IMR-90 (cell line): ENCODE measurements at regions not wholly inside any gene's neighbourhood (a gene's known extent, or its start where the extent isn't known, plus 50 kb on each side); places are given as distances from the start of the nearest gene placed in this dataset.

Experiments used
- BHLHE40 ChIP-seq: fragments of 150-350 bp; IDR thresholded peaks from 2 replicates; pipeline ENCODE4 v1.6.1; 2016; ENCODE audit warnings: mild to moderate bottlenecking, low read depth, low read length
- CTCF ChIP-seq: conservative IDR thresholded peaks from 2 replicates; pipeline ENCODE4 v1.5.1; 2012; ENCODE audit warnings: mild to moderate bottlenecking, low read depth, low read length, improper control_type of control experiment
- MAZ ChIP-seq: IDR thresholded peaks from 2 replicates; pipeline ENCODE4 v1.6.1; 2012; ENCODE audit warnings: low read depth, mild to moderate bottlenecking, low read length, improper control_type of control experiment, moderate library complexity, borderline replicate concordance
- MXI1 ChIP-seq: IDR thresholded peaks from 2 replicates; pipeline ENCODE4 v1.6.1; 2012; ENCODE audit warnings: low read depth, mild to moderate bottlenecking, low read length, moderate library complexity, borderline replicate concordance
- POLR2A ChIP-seq: IDR thresholded peaks from 2 replicates; pipeline ENCODE4 v1.6.1; 2012; ENCODE audit warnings: mild to moderate bottlenecking, low read depth, low read length
- RAD21 ChIP-seq: IDR thresholded peaks from 2 replicates; pipeline ENCODE4 v1.6.1; 2012; ENCODE audit warnings: low read length, improper control_type of control experiment

DNA sequence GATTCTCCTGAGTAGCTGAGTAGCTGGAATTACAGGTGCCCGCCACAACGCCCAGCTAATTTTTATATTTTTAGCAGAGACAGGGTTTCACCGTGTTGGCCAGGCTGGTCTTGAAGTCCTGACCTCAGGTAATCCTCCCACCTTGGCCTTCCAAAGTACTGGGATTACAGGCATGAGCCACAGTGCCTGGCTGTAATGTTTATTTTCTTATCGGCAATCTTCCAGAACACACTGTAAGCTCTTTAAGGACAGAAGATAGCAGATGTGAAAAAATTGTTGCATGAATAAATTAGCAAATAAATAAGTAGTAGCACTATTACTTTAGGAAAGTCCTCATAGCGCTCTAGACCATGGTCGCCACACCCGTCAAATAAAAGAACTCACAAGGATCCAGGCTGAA lies 100.5 kb downstream of the ENC1 start:
- TF ChIP-seq RAD21 (no peak), POLR2A (no peak), CTCF (no peak), MAZ (no peak), MXI1 (no peak), BHLHE40 (no peak)
